ENCODE measurements at regions not wholly inside any gene's neighbourhood (a gene's known extent, or its start where the extent isn't known, plus 50 kb on each side); places are given as distances from the start of the nearest gene placed in this dataset.
"Not testable (repeated sequence)": the region's sequence is repeated elsewhere in the genome, so short reads cannot be mapped to it uniquely, and the experiment has no call there.

DNA sequence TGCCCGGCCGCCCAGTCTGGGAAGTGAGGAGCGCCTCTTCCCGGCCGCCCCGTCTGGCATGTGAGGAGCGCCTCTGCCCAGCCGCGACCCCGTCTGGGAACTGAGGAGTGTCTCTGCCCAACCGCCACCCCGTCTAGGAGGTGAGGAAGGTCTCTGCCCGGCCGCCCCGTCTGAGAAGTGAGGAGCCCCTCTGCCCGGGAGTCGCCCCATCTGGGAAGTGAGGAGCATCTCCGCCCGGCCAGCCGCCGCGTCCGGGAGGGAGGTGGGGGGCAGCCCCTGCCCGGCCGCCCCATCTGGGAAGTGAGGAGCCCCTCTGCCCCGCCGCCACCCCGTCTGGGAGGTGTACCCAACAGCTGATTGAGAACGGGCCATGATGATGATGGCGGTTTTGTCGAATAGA lies 109.6 kb upstream of the SLITRK5 start:
- TF ChIP-seq POLR2AphosphoS5 (IDR thresholded peaks at IDR 0.05; ENCODE audit: borderline replicate concordance, low read depth, low read length); EZH2 (IDR thresholded peaks at IDR 0.05); FOXP2 (optimal IDR thresholded peaks at IDR 0.05; ENCODE audit: control extremely low read depth, extremely low read length, insufficient read depth): not testable (repeated sequence)

All from SK-N-MC (cell line).